ENCODE measurements at regions not wholly inside any gene's neighbourhood (a gene's known extent, or its start where the extent isn't known, plus 50 kb on each side); places are given as distances from the start of the nearest gene placed in this dataset.

DNA sequence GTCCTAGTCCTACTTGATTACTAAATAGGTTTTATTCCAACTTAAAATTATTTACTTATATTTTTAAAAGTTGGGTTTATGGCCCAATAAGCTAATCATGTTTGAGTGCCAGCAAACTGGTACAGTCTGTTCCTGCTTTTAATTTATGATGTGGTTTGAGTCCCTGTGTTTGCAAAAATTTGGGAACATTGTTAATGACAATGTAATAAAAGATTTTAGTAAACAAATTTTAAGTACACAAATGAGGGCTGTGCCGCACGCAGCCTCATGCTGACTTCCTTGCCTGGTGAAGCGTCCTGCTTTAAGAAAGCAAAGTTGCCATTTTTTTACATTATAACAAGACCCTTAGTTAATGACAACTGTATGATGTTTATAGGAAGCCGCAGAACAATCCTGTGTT, 96.8 kb upstream of the MAP1B start:
- ATAC-seq (replicated peaks) (no peak), DNase-seq (no peak)
- Mint-ChIP-seq H3K36me3 (no peaks in the 10 kb centered on the region), H3K9me3 (no peaks in the 10 kb centered on the region), H3K27me3 (peaks cover 13 to 24% of the 10 kb centered on the region in 2 donors), H3K27ac (no peak overlapping the region), H3K4me3 (no peak overlapping the region), H3K4me1 (no peaks in the 10 kb centered on the region)

DNA sequence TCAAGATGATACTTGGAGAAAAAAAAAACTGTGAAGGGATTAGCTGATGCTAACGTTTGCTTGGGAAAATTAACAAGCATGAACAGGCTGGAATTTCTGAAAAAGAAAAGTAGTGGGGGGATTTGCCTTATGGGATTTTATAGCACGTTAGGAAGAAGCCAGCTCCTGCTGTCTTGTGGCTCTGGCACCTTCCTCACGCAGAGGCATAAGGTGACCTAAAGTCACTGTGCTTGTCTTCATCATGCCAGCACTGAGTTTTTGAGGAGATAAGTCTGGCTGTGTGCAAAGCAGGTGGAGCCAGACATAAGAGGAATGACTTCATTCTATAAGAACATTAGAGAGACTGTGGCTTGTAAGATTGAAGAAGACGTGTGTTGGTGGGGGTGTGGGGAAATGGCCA, 94.4 kb upstream of the MAP1B start:
- Mint-ChIP-seq H3K27ac (no peak overlapping the region), H3K9me3 (no peaks in the 10 kb centered on the region), H3K4me1 (no peaks in the 10 kb centered on the region), H3K27me3 (peaks cover 13 to 16% of the 10 kb centered on the region in 2 donors), H3K4me3 (no peak overlapping the region), H3K36me3 (no peaks in the 10 kb centered on the region)
- DNase-seq = no peak
- ATAC-seq (replicated peaks) = no peak

DNA sequence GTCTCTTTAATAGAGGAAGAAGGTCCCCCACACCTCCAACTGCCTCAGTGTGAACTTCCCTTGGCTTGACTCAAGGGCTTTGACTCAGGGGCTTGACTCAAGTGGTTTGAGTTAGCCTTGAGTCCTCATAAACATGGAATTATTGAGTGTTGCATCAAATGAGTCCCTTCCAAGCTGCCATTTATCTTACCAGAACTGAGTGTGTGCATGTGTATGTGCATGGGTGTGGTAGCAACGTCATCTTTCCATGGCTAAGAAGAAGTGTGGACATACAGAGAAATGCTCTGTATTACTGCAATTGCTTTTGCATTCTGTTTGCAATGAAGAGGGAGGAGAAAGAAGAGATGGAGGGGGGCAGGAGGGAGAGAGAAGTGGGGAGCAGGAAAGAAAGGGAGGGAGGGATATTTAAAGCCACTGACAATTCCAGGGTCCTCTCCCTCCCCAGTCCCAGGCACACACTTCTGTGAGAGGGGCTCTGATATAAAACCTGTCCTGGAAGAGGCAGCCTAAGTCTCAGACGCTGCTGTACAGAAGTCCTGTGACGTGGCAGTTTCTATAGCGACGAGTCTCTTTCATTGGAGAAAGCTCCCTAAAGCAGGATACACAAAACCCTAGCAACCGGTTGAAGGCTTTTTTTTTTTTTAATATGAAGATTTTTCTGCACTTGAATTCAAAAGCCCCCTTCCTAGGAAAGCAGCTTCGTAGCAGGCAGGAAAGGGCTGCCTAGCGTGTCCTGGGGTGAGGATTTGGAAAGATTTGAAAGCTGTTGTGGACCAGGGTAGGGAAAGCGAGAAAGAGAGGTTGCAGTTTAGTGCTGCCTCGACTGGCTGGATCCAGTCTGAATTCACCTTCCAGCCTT, 93.3 kb upstream of the MAP1B start:
- Mint-ChIP-seq H3K4me3 (no peak overlapping the region), H3K27ac (no peak overlapping the region), H3K4me1 (no peaks in the 10 kb centered on the region), H3K36me3 (no peaks in the 10 kb centered on the region), H3K9me3 (peaks cover 0 to 6% of the 10 kb centered on the region in 2 donors), H3K27me3 (peaks cover 19 to 25% of the 10 kb centered on the region in 2 donors)
- DNase-seq = no peak
- ATAC-seq (replicated peaks) = no peak

GRCh38 chr5:72015103-72015548, 92.1 kb upstream of the MAP1B start:
- H3K27me3 Mint-ChIP-seq = peaks cover 19 to 30% of the 10 kb centered on the region in 2 donors
- peaks cover 0 to 6% of the 10 kb centered on the region in 2 donors for H3K9me3 Mint-ChIP-seq
- no peak overlapping the region for H3K27ac Mint-ChIP-seq
- H3K4me3 Mint-ChIP-seq = no peak overlapping the region
- DNase-seq = no peak
- H3K4me1 Mint-ChIP-seq = no peaks in the 10 kb centered on the region
- H3K36me3 Mint-ChIP-seq = no peaks in the 10 kb centered on the region
- no peak for ATAC-seq (replicated peaks)

DNA sequence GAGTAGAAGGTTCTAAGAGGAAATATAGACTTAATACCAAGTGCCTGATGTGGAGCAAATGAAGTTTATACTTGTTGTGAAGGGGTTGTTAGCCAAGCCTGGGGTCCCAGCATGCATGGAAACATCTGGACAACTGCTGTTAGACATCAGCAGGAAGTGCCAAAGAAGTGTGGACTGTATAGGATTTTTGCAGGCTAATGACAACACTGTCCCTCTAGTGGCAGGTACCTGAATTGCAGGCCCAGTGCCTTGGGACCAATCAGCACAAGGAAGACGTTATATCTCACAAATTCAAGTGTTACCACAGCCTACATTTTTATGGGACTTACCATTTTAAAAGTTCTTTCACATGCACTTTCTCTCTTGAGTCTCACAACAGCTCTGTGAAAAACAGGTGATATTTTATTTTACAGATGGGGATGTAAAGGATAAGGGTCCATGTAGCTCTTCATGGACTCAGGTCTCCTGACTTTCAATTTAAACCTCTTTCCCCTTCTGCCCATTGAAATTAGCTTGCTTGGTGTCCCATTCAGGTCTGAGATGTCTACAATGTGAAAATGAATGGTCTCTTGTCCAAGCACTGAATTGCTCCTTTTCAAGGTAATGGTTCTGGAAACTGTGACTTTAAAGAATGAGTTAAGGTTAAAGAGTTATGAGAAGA, 89.0 kb upstream of the MAP1B start:
- Mint-ChIP-seq H3K4me1 (no peaks in the 10 kb centered on the region), H3K36me3 (no peaks in the 10 kb centered on the region), H3K4me3 (no peak overlapping the region), H3K27me3 (peaks cover 25 to 34% of the 10 kb centered on the region in 2 donors), H3K27ac (no peak overlapping the region), H3K9me3 (peaks cover 0 to 6% of the 10 kb centered on the region in 2 donors)
- peak; percentile 28 for DNase-seq
- ATAC-seq (replicated peaks) = peak; percentile 65 to 74

DNA sequence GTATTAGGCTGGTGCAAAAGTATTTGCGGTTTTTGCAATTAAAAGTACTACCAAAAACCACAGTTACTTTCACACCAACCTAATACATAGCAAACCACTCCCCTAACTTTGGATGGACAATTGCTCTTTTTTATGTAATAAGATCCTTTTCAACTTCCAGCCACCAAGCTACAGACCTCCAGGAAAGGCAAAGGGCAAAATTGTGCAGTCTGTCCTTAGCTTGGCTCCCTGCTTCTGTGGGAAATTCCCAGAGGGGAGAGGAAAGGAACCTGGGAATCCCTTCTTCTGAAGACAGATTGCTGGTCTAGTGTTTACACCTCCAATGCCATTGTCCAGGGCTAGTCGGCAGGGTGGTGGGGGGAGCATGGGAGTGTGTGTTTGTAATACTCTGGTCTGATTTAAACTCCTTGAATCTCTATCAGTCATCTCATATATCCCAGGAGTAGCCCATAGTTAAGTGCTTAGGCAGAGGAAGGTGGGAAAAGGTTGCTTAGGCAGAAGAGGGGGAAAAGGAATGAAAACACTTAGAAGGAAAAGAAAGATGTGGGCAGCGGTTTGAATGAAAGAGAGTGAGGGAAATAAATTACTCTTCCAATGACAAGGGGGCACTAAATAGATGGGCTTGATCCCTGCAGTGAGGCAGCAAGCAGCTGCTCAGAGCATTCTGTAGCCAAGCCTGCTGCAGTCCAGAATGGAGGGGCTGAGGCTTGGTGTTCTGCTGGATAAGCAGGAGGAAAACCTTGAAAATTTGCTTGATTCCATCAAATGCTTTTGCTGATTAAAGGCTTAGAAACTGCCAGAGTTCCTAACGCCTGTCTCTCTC, 86.9 kb upstream of the MAP1B start:
- no peaks in the 10 kb centered on the region for H3K4me1 Mint-ChIP-seq
- no peaks in the 10 kb centered on the region for H3K36me3 Mint-ChIP-seq
- peaks cover 19 to 26% of the 10 kb centered on the region in 2 donors for H3K27me3 Mint-ChIP-seq
- DNase-seq (no peak), ATAC-seq (replicated peaks) (no peak)
- H3K9me3 Mint-ChIP-seq = peaks cover 2 to 10% of the 10 kb centered on the region in 2 donors
- H3K27ac Mint-ChIP-seq = no peak overlapping the region
- H3K4me3 Mint-ChIP-seq = no peak overlapping the region

DNA sequence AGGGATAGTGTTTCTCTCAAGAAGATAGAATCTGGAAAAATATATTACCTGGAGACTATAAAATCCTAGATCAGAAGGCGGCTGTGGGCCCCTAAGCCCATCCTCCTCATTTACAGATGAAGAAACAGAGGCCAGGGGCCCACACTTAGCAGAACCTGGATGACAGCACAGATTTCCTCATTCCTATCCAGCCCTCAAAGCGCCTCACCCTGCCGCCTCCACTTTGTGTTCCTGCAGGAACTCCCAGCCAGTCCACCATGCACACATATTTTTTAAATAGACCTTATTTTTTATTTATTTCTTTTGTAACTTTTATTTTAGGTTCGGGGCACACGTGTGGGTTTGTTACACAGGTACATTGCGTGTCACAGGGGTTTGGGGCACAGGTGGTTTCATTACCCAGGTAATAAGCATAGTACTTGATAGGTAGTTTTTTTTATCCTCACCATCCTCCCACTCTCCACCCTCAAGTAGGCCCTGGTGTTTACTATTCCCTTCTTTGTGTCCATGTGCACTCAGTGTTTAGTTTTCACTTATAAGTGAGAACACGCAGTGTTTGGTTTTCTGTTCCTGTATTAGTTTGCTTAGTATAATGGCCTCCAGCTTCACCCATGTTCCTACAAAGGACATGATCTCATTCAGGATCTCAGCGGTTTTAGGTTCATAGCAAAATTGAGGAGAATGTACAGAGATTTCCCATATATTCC, 85.5 kb upstream of the MAP1B start:
- H3K9me3 Mint-ChIP-seq = peaks cover 2 to 10% of the 10 kb centered on the region in 2 donors
- ATAC-seq (replicated peaks) (no peak), DNase-seq (no peak)
- H3K36me3 Mint-ChIP-seq = no peaks in the 10 kb centered on the region
- no peak overlapping the region for H3K27ac Mint-ChIP-seq
- H3K4me1 Mint-ChIP-seq = no peaks in the 10 kb centered on the region
- H3K4me3 Mint-ChIP-seq = no peak overlapping the region
- H3K27me3 Mint-ChIP-seq = peaks cover 19 to 26% of the 10 kb centered on the region in 2 donors

- DNase-seq = no peak
- Mint-ChIP-seq H3K4me3 (no peak overlapping the region), H3K27me3 (peaks cover 8 to 19% of the 10 kb centered on the region in 2 donors)
These were observed 78.9 kb upstream of the MAP1B start for GRCh38 chr5:72028382-72028781.

GRCh38 chr5:72030237-72030636, 77.0 kb upstream of the MAP1B start:
- peaks cover 11 to 28% of the 10 kb centered on the region in 2 donors for H3K27me3 Mint-ChIP-seq
- H3K9me3 Mint-ChIP-seq = peaks cover 0 to 6% of the 10 kb centered on the region in 2 donors
- no peak for ATAC-seq (replicated peaks)
- DNase-seq = no peak
- H3K4me3 Mint-ChIP-seq = no peak overlapping the region
- no peaks in the 10 kb centered on the region for H3K36me3 Mint-ChIP-seq
- no peaks in the 10 kb centered on the region for H3K4me1 Mint-ChIP-seq
- no peak overlapping the region for H3K27ac Mint-ChIP-seq

More at GRCh38 chr5:72028382-72028781, 78.9 kb upstream of the MAP1B start:
- no peaks in the 10 kb centered on the region for H3K4me1 Mint-ChIP-seq
- ATAC-seq (replicated peaks) = no peak
- peaks cover 4 to 8% of the 10 kb centered on the region in 2 donors for H3K9me3 Mint-ChIP-seq
- H3K36me3 Mint-ChIP-seq = no peaks in the 10 kb centered on the region
- no peak overlapping the region for H3K27ac Mint-ChIP-seq

- H3K9me3 Mint-ChIP-seq = peaks cover 0 to 6% of the 10 kb centered on the region in 2 donors
These were observed 74.5 kb upstream of the MAP1B start for GRCh38 chr5:72032788-72033187.

GRCh38 chr5:72034770-72035169, 72.5 kb upstream of the MAP1B start:
- peaks cover 29 to 46% of the 10 kb centered on the region in 2 donors for H3K27me3 Mint-ChIP-seq
- peaks cover 0 to 1% of the 10 kb centered on the region in 2 donors for H3K9me3 Mint-ChIP-seq
- H3K4me1 Mint-ChIP-seq = no peaks in the 10 kb centered on the region
- DNase-seq (no peak), ATAC-seq (replicated peaks) (no peak)
- no peak overlapping the region for H3K27ac Mint-ChIP-seq
- H3K36me3 Mint-ChIP-seq = no peaks in the 10 kb centered on the region
- H3K4me3 Mint-ChIP-seq = no peak overlapping the region

More at GRCh38 chr5:72032788-72033187, 74.5 kb upstream of the MAP1B start:
- Mint-ChIP-seq H3K36me3 (no peaks in the 10 kb centered on the region), H3K4me3 (no peak overlapping the region), H3K4me1 (no peaks in the 10 kb centered on the region), H3K27me3 (peaks cover 18 to 34% of the 10 kb centered on the region in 2 donors), H3K27ac (no peak overlapping the region)
- no peak for ATAC-seq (replicated peaks)
- DNase-seq = no peak

DNA sequence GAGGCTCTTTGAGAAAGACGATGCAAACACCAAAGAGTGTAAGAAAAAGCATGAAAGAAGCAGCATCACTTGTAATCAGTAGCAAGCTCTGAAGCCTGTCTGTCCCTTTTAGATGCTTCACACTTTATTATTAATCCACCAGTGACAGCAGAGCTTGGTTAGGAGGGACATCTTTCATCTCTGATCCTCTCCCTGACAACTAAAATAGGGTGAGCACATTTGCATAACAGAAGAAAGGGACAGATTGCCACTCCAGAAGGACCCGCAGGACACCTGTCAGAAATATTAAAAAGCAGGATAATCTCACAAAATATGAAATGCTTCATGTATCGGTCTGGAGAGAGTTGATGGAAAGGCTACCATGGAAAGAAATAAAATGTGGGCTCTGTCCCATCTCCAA, 71.4 kb upstream of the MAP1B start:
- no peak for ATAC-seq (replicated peaks)
- H3K4me3 Mint-ChIP-seq = no peak overlapping the region
- H3K27me3 Mint-ChIP-seq = peaks cover 32 to 41% of the 10 kb centered on the region in 2 donors

DNA sequence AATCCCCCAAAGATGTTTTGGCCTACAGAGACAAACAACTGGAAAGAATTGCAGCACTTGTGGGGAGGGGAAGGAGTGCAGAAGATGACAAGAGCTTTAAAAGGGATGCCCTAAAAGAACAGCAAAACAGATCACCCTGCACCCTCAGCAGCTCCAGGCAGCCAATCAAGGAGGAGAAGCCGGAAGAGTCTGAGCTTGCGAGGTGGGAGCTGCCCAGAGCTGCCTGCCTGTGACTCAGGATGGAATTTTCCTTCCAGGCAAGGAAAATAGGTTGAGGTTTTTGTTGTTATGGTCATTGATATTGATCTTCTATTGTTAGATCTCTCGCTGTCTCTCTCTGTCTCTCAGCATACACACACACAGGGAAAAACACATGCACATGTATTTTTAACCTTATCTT, 70.3 kb upstream of the MAP1B start:
- no peak for ATAC-seq (replicated peaks)
- H3K4me1 Mint-ChIP-seq = no peaks in the 10 kb centered on the region
- no peak overlapping the region for H3K27ac Mint-ChIP-seq
- no peaks in the 10 kb centered on the region for H3K36me3 Mint-ChIP-seq
- no peaks in the 10 kb centered on the region for H3K9me3 Mint-ChIP-seq
- H3K4me3 Mint-ChIP-seq = no peak overlapping the region
- DNase-seq = no peak
- peaks cover 32 to 34% of the 10 kb centered on the region in 2 donors for H3K27me3 Mint-ChIP-seq

More for the DNA sequence above, 71.4 kb upstream of the MAP1B start:
- no peak overlapping the region for H3K27ac Mint-ChIP-seq
- DNase-seq = no peak
- no peaks in the 10 kb centered on the region for H3K36me3 Mint-ChIP-seq
- no peaks in the 10 kb centered on the region for H3K4me1 Mint-ChIP-seq
- peaks cover 0 to 1% of the 10 kb centered on the region in 2 donors for H3K9me3 Mint-ChIP-seq
